ENCODE measurements at regions not wholly inside any gene's neighbourhood (a gene's known extent, or its start where the extent isn't known, plus 50 kb on each side); places are given as distances from the start of the nearest gene placed in this dataset.

GRCh38 chr2:12156349-12156748, 409.9 kb downstream of the LPIN1 start:
- no peak for DNase-seq (ENCODE audit: low read depth)
- H3K4me3 ChIP-seq (ENCODE audit: low read depth, low read length): no peak overlapping the region
- no peak for TF ChIP-seq CTCF (conservative IDR thresholded peaks at IDR 0.05; ENCODE audit: low read depth, low read length)

GRCh38 chr2:12161085-12161484, 414.7 kb downstream of the LPIN1 start:
- no peak overlapping the region for H3K4me3 ChIP-seq (ENCODE audit: low read depth, low read length)
- TF ChIP-seq CTCF (conservative IDR thresholded peaks at IDR 0.05; ENCODE audit: low read depth, low read length): no peak
- no peak for DNase-seq (ENCODE audit: low read depth)

- DNase-seq (ENCODE audit: low read depth): no peak
- H3K4me3 ChIP-seq (ENCODE audit: low read depth, low read length): no peak overlapping the region
- no peak for TF ChIP-seq CTCF (conservative IDR thresholded peaks at IDR 0.05; ENCODE audit: low read depth, low read length)
Measured at GRCh38 chr2:12162269-12163247, 416.1 kb downstream of the LPIN1 start.

GRCh38 chr2:12163866-12164265, 417.4 kb downstream of the LPIN1 start:
- DNase-seq (ENCODE audit: low read depth): peak; percentile 73
- TF ChIP-seq CTCF (conservative IDR thresholded peaks at IDR 0.05; ENCODE audit: low read depth, low read length): no peak
- H3K4me3 ChIP-seq (ENCODE audit: low read depth, low read length): no peak overlapping the region

GRCh38 chr2:12164689-12165088, 418.3 kb downstream of the LPIN1 start:
- TF ChIP-seq CTCF (conservative IDR thresholded peaks at IDR 0.05; ENCODE audit: low read depth, low read length): no peak
- H3K4me3 ChIP-seq (ENCODE audit: low read depth, low read length): no peak overlapping the region
- no peak for DNase-seq (ENCODE audit: low read depth)

- DNase-seq (ENCODE audit: low read depth): no peak
- no peak overlapping the region for H3K4me3 ChIP-seq (ENCODE audit: low read depth, low read length)
- TF ChIP-seq CTCF (conservative IDR thresholded peaks at IDR 0.05; ENCODE audit: low read depth, low read length): peak; percentile 11
Measured at GRCh38 chr2:12167525-12168317, 421.3 kb downstream of the LPIN1 start.

Measured in choroid plexus epithelial cell (primary cell).